Fibroblast of gingiva (primary cell): ENCODE measurements at regions not wholly inside any gene's neighbourhood (a gene's known extent, or its start where the extent isn't known, plus 50 kb on each side); places are given as distances from the start of the nearest gene placed in this dataset.
"Not testable (repeated sequence)": the region's sequence is repeated elsewhere in the genome, so short reads cannot be mapped to it uniquely, and the experiment has no call there.

Experiments used
- DNase-seq: peaks from one replicate; pipeline ENCODE4 v3.0.0-alpha.2; 2011; ENCODE audit warnings: low read depth

GRCh38 chr11:29162491-29162890 lies 854.3 kb downstream of the KCNA4 start:
- DNase-seq: peak; percentile 51

- no peak for DNase-seq
These were observed 855.6 kb downstream of the KCNA4 start for GRCh38 chr11:29161191-29161590.

GRCh38 chr11:29159552-29160465 lies 857.0 kb downstream of the KCNA4 start:
- peak; percentile 63 for DNase-seq

- DNase-seq: peak; percentile 6
These were observed 863.8 kb downstream of the KCNA4 start for GRCh38 chr11:29153078-29153477.

GRCh38 chr11:29142573-29142972 lies 874.3 kb downstream of the KCNA4 start:
- not testable (repeated sequence) for DNase-seq

- no peak for DNase-seq
These were observed 881.3 kb downstream of the KCNA4 start for GRCh38 chr11:29135504-29135903.

- no peak for DNase-seq
These were observed 885.8 kb downstream of the KCNA4 start for GRCh38 chr11:29131055-29131454.

- DNase-seq: peak; percentile 85
These were observed 887.0 kb downstream of the KCNA4 start for GRCh38 chr11:29129844-29130243.

GRCh38 chr11:29127461-29127860 lies 889.4 kb downstream of the KCNA4 start:
- DNase-seq: peak; percentile 52

GRCh38 chr11:29125606-29126005 lies 891.2 kb downstream of the KCNA4 start:
- DNase-seq: no peak

- no peak for DNase-seq
These were observed 892.4 kb downstream of the KCNA4 start for GRCh38 chr11:29124470-29124869.

GRCh38 chr11:29119707-29120618 lies 896.9 kb downstream of the KCNA4 start:
- DNase-seq: peak; percentile 84

- DNase-seq: peak; percentile 17
These were observed 897.7 kb downstream of the KCNA4 start for GRCh38 chr11:29119116-29119515.

GRCh38 chr11:29100967-29101366 lies 915.9 kb downstream of the KCNA4 start:
- DNase-seq: no peak

- no peak for DNase-seq
These were observed 921.0 kb downstream of the KCNA4 start for GRCh38 chr11:29095821-29096220.

GRCh38 chr11:29093416-29094120 lies 923.3 kb downstream of the KCNA4 start:
- DNase-seq: peak; percentile 67

- DNase-seq: no peak
These were observed 929.5 kb downstream of the KCNA4 start for GRCh38 chr11:29087200-29087812.

- no peak for DNase-seq
These were observed 941.1 kb downstream of the KCNA4 start for GRCh38 chr11:29075726-29076125.

- DNase-seq: no peak
These were observed 953.0 kb downstream of the KCNA4 start for GRCh38 chr11:29063630-29064361.

- DNase-seq: no peak
These were observed 953.3 kb downstream of the METTL15 start for GRCh38 chr11:29061452-29061851.

- DNase-seq: not testable (repeated sequence)
These were observed 948.3 kb downstream of the METTL15 start for GRCh38 chr11:29056487-29056886.
